ENCODE measurements at regions not wholly inside any gene's neighbourhood (a gene's known extent, or its start where the extent isn't known, plus 50 kb on each side); places are given as distances from the start of the nearest gene placed in this dataset.

GRCh38 chr2:210895132-210895531 is 338.7 kb downstream of the CPS1 start:
- no peak for DNase-seq (ENCODE audit: low read depth)
- TF ChIP-seq POLR2A (IDR thresholded peaks at IDR 0.05; ENCODE audit: extremely low read depth, insufficient read length): no peak
- no peak for TF ChIP-seq MAX (IDR thresholded peaks at IDR 0.05; ENCODE audit: low read depth, low read length)
- TF ChIP-seq MYC (IDR thresholded peaks at IDR 0.05; ENCODE audit: low read depth, low read length): no peak
- no peak for TF ChIP-seq CTCF (IDR thresholded peaks at IDR 0.05; ENCODE audit: low read depth, low read length)
- H3K4me3 ChIP-seq (ENCODE audit: low read depth, low read length): no peak overlapping the region

DNA sequence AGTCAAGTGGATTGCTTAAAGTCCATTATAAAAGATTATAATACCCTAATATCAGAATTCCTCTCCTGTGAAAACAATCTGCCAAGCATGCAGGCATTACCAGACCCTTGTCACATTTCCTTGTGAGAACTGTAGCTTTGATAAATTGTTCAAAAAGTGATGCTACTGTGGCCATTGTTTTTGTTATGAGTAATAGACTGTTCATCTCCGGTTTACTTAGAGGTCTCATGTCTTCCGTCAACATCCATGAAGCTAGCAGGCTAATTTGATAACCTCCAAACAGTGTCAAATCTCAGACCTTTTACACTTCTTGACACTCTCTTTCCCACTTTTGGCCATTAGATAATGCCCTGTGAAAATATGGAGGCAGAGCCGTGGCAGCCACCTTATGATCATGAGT is 342.7 kb downstream of the CPS1 start:
- no peak overlapping the region for H3K4me3 ChIP-seq (ENCODE audit: low read depth, low read length)
- TF ChIP-seq MAX (IDR thresholded peaks at IDR 0.05; ENCODE audit: low read depth, low read length) (no peak), CTCF (IDR thresholded peaks at IDR 0.05; ENCODE audit: low read depth, low read length) (no peak), POLR2A (IDR thresholded peaks at IDR 0.05; ENCODE audit: extremely low read depth, insufficient read length) (no peak), MYC (IDR thresholded peaks at IDR 0.05; ENCODE audit: low read depth, low read length) (no peak)
- DNase-seq (ENCODE audit: low read depth): no peak

GRCh38 chr2:210901326-210901725 is 344.9 kb downstream of the CPS1 start:
- H3K4me3 ChIP-seq (ENCODE audit: low read depth, low read length): no peak overlapping the region
- no peak for TF ChIP-seq CTCF (IDR thresholded peaks at IDR 0.05; ENCODE audit: low read depth, low read length)
- no peak for DNase-seq (ENCODE audit: low read depth)

- no peak for TF ChIP-seq CTCF (IDR thresholded peaks at IDR 0.05; ENCODE audit: low read depth, low read length)
- no peak for TF ChIP-seq MAX (IDR thresholded peaks at IDR 0.05; ENCODE audit: low read depth, low read length)
- no peak for TF ChIP-seq POLR2A (IDR thresholded peaks at IDR 0.05; ENCODE audit: extremely low read depth, insufficient read length)
- TF ChIP-seq MYC (IDR thresholded peaks at IDR 0.05; ENCODE audit: low read depth, low read length): no peak
- no peak for DNase-seq (ENCODE audit: low read depth)
Observed at GRCh38 chr2:210912779-210913178, 356.4 kb downstream of the CPS1 start.

DNA sequence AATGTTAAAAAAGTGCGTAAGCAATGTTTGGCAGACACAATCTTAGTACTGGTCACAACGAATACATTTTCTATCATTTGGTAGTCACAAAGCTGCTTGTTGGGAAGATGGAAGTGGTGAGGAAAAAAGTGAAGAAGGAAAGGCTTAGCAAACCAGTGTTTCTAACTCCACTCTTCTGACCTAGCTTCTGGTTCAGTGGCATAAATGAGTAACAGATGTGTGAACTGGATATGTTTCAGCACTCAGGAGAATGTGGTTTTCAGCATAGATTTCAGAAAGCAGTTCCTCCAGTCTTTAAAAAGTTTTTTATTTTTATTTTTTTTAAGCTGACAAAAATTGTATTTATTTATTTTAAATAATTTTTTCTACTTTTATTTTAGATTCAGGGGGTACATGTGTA is 357.1 kb downstream of the CPS1 start:
- no peak for DNase-seq (ENCODE audit: low read depth)
- no peak overlapping the region for H3K4me3 ChIP-seq (ENCODE audit: low read depth, low read length)
- no peak for TF ChIP-seq MAX (IDR thresholded peaks at IDR 0.05; ENCODE audit: low read depth, low read length)
- TF ChIP-seq CTCF (IDR thresholded peaks at IDR 0.05; ENCODE audit: low read depth, low read length): no peak
- TF ChIP-seq POLR2A (IDR thresholded peaks at IDR 0.05; ENCODE audit: extremely low read depth, insufficient read length): no peak
- no peak for TF ChIP-seq MYC (IDR thresholded peaks at IDR 0.05; ENCODE audit: low read depth, low read length)

More at GRCh38 chr2:210912779-210913178, 356.4 kb downstream of the CPS1 start:
- H3K4me3 ChIP-seq (ENCODE audit: low read depth, low read length): no peak overlapping the region

GRCh38 chr2:210915912-210916311 is 359.5 kb downstream of the CPS1 start:
- H3K4me3 ChIP-seq (ENCODE audit: low read depth, low read length): no peak overlapping the region
- no peak for TF ChIP-seq POLR2A (IDR thresholded peaks at IDR 0.05; ENCODE audit: extremely low read depth, insufficient read length)
- no peak for TF ChIP-seq MYC (IDR thresholded peaks at IDR 0.05; ENCODE audit: low read depth, low read length)
- no peak for DNase-seq (ENCODE audit: low read depth)

Measured in NB4 (cell line).